SK-N-SH treated with all-trans-retinoic acid at 6 μM for 48 hours (cell line): ENCODE measurements at regions not wholly inside any gene's neighbourhood (a gene's known extent, or its start where the extent isn't known, plus 50 kb on each side); places are given as distances from the start of the nearest gene placed in this dataset.

Source experiments
- ATAC-seq: fragments of 200-7000 bp; cut with Tn5 transposase; 3 replicates; pipeline ENCODE4 v1.9.1; 2020; ENCODE audit warnings: mild to moderate bottlenecking, moderate library complexity
- ARNTL ChIP-seq: fragments of 450-650 bp; formaldehyde crosslinking; IDR thresholded peaks from 2 replicates; pipeline ENCODE4 v1.5.0; 2020; ENCODE audit warnings: low read depth, mild to moderate bottlenecking, moderate library complexity, borderline replicate concordance
- BACH2 ChIP-seq: fragments of 250-450 bp; sonication (Bioruptor Pico); IDR thresholded peaks from 2 replicates; pipeline ENCODE4 v1.9.0; 2021; ENCODE audit warnings: mild to moderate bottlenecking, borderline replicate concordance
- CREB5 ChIP-seq: fragments of 250-450 bp; sonication (Bioruptor Pico); IDR thresholded peaks from 2 replicates; pipeline ENCODE4 v1.5.1; 2020; ENCODE audit warnings: low read depth, mild to moderate bottlenecking, moderate library complexity
- CSDC2 ChIP-seq: fragments of 250-450 bp; sonication (Bioruptor Pico); IDR thresholded peaks from 2 replicates; pipeline ENCODE4 v1.5.0; 2020; ENCODE audit warnings: mild to moderate bottlenecking, moderate library complexity
- CSRNP3 ChIP-seq: fragments of 250-450 bp; sonication (Bioruptor Pico); IDR thresholded peaks from 2 replicates; pipeline ENCODE4 v1.5.1; 2021; ENCODE audit warnings: mild to moderate bottlenecking, moderate library complexity
- ISL1 ChIP-seq: fragments of 250-450 bp; sonication (Bioruptor Pico); IDR thresholded peaks from 2 replicates; pipeline ENCODE4 v2.1.2; 2022; ENCODE audit warnings: mild to moderate bottlenecking, moderate library complexity
- OSR1 ChIP-seq: fragments of 250-450 bp; sonication (Bioruptor Pico); IDR thresholded peaks from 2 replicates; pipeline ENCODE4 v1.8.0; 2022; ENCODE audit warnings: moderate library complexity, mild to moderate bottlenecking, inconsistent platforms
- POU6F1 ChIP-seq: fragments of 250-450 bp; sonication (Bioruptor Pico); IDR thresholded peaks from 2 replicates; pipeline ENCODE4 v1.8.0; 2021; ENCODE audit warnings: low read depth, mild to moderate bottlenecking, moderate library complexity, borderline replicate concordance
- PPARA ChIP-seq: fragments of 250-450 bp; sonication (Bioruptor Pico); IDR thresholded peaks from 2 replicates; pipeline ENCODE4 v1.5.0; 2020; ENCODE audit warnings: mild to moderate bottlenecking, borderline replicate concordance
- RARB ChIP-seq: fragments of 250-450 bp; sonication (Bioruptor Pico); IDR thresholded peaks from 2 replicates; pipeline ENCODE4 v1.8.0; 2021; ENCODE audit warnings: mild to moderate bottlenecking, moderate library complexity
- SNAI2 ChIP-seq: fragments of 250-450 bp; sonication (Bioruptor Pico); IDR thresholded peaks from 2 replicates; pipeline ENCODE4 v1.5.0; 2020; ENCODE audit warnings: mild to moderate bottlenecking, moderate library complexity
- TCF4 ChIP-seq: fragments of 250-450 bp; sonication (Bioruptor Pico); IDR thresholded peaks from 2 replicates; pipeline ENCODE4 v1.8.0; 2021; ENCODE audit warnings: mild to moderate bottlenecking, moderate library complexity, borderline replicate concordance
- TOX ChIP-seq: fragments of 250-450 bp; sonication (Bioruptor Pico); IDR thresholded peaks from 2 replicates; pipeline ENCODE4 v1.8.0; 2021; ENCODE audit warnings: mild to moderate bottlenecking, moderate library complexity, borderline replicate concordance
- ZC3H10 ChIP-seq: fragments of 250-450 bp; sonication (Bioruptor Pico); IDR thresholded peaks from 2 replicates; pipeline ENCODE4 v1.5.1; 2021; ENCODE audit warnings: mild to moderate bottlenecking, moderate library complexity
- ZFP3 ChIP-seq: fragments of 250-450 bp; sonication (Bioruptor Pico); IDR thresholded peaks from 2 replicates; pipeline ENCODE4 v1.5.0; 2020; ENCODE audit warnings: mild to moderate bottlenecking, moderate library complexity
- ZFP30 ChIP-seq: fragments of 450-650 bp; formaldehyde crosslinking; IDR thresholded peaks from 2 replicates; pipeline ENCODE4 v1.5.0; 2022; ENCODE audit warnings: mild to moderate bottlenecking, moderate library complexity
- ZNF565 ChIP-seq: fragments of 450-650 bp; formaldehyde crosslinking; conservative IDR thresholded peaks from 2 replicates; pipeline ENCODE4 v1.5.0; 2020; ENCODE audit warnings: low read depth, mild to moderate bottlenecking, moderate library complexity
- ZNF70 ChIP-seq: fragments of 450-650 bp; formaldehyde crosslinking; IDR thresholded peaks from 2 replicates; pipeline ENCODE4 v1.5.0; 2020; ENCODE audit warnings: mild to moderate bottlenecking, moderate library complexity
- ZNF8 ChIP-seq: fragments of 450-650 bp; formaldehyde crosslinking; IDR thresholded peaks from 2 replicates; pipeline ENCODE4 v1.5.0; 2020; ENCODE audit warnings: mild to moderate bottlenecking, moderate library complexity
- TF ChIP-seq, protein P1 (sequence below): fragments of 250-450 bp; sonication (Bioruptor Pico); IDR thresholded peaks from 2 replicates; pipeline ENCODE4 v1.5.0; 2020; ENCODE audit warnings: mild to moderate bottlenecking, moderate library complexity
- TF ChIP-seq, protein P2 (sequence below): fragments of 250-450 bp; sonication (Bioruptor Pico); IDR thresholded peaks from 2 replicates; pipeline ENCODE4 v1.8.0; 2020; ENCODE audit warnings: mild to moderate bottlenecking, moderate library complexity, borderline replicate concordance

GRCh38 chr11:91365986-91366585 is 858.5 kb upstream of the FAT3 start:
- ATAC-seq: no peak

DNA sequence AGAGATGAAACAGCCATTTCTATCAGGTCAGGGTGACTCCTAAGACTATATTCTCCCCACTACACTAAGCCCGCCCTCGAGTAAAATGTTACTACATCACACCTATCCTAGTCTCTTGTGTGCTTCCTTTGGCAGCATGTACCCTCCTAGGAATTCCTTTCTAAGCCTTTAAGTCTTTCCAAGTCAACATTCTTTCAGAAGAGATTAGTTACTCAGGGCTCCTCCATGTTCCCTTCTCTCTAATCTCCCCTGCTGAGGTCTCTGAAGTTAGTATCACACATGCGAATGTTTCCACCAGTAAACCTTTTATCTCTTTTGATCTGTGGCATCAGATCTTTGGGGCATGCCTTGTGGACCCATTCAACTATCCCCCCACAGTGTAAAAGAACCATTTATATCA is 873.7 kb upstream of the FAT3 start:
- TF ChIP-seq RARB (CRISPR knock-in tag) (no peak), CREB5 (CRISPR knock-in tag) (no peak), ZNF70 (CRISPR knock-in tag) (no peak), BACH2 (CRISPR knock-in tag) (no peak), ZFP3 (no peak), TCF4 (CRISPR knock-in tag) (no peak)
- ATAC-seq: no peak

More at GRCh38 chr11:91365986-91366585, 858.5 kb upstream of the FAT3 start:
- TF ChIP-seq ZFP30 (CRISPR knock-in tag) (no peak), BACH2 (CRISPR knock-in tag) (no peak)

GRCh38 chr11:91326751-91327150 is 897.9 kb upstream of the FAT3 start:
- no peak for TF ChIP-seq ZNF8
- TF ChIP-seq OSR1 (CRISPR knock-in tag): no peak
- no peak for TF ChIP-seq PPARA (CRISPR knock-in tag)
- TF ChIP-seq ZFP3: no peak
- no peak for ATAC-seq

DNA sequence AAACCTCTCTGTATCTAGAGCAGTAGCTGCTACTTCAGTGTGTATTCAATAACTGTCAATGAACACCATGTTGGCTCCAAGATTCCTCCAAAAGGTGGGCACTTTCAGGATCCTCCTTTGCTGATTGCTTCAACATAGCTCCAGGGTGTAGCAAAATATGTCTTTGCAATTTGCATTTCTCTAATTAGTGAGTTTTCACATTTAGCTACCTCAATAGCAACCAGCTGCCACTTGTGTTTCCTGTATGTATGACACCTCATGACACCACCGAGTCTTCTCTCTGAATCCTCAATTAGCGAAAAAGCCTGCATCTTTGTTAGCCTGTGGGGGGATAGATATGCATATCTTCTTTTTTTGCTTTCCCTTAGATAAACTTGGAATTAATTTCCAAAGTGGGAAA is 898.3 kb upstream of the FAT3 start:
- TF ChIP-seq SNAI2 (CRISPR knock-in tag): no peak
- no peak for TF ChIP-seq ZNF70 (CRISPR knock-in tag)
- TF ChIP-seq CSRNP3: no peak
- TF ChIP-seq ZNF8: no peak
- no peak for TF ChIP-seq RARB (CRISPR knock-in tag)
- TF ChIP-seq ZC3H10 (CRISPR knock-in tag): no peak
- TF ChIP-seq BACH2 (CRISPR knock-in tag): no peak
- no peak for TF ChIP-seq ZFP30 (CRISPR knock-in tag)
- no peak for TF ChIP-seq OSR1 (CRISPR knock-in tag)
- TF ChIP-seq ARNTL (CRISPR knock-in tag): no peak
- TF ChIP-seq CREB5 (CRISPR knock-in tag): no peak
- no peak for TF ChIP-seq ZNF565
- TF ChIP-seq ISL1 (CRISPR knock-in tag): no peak
- no peak for TF ChIP-seq PPARA (CRISPR knock-in tag)
- TF ChIP-seq CSDC2 (CRISPR knock-in tag): no peak
- TF ChIP-seq, protein P1, sequence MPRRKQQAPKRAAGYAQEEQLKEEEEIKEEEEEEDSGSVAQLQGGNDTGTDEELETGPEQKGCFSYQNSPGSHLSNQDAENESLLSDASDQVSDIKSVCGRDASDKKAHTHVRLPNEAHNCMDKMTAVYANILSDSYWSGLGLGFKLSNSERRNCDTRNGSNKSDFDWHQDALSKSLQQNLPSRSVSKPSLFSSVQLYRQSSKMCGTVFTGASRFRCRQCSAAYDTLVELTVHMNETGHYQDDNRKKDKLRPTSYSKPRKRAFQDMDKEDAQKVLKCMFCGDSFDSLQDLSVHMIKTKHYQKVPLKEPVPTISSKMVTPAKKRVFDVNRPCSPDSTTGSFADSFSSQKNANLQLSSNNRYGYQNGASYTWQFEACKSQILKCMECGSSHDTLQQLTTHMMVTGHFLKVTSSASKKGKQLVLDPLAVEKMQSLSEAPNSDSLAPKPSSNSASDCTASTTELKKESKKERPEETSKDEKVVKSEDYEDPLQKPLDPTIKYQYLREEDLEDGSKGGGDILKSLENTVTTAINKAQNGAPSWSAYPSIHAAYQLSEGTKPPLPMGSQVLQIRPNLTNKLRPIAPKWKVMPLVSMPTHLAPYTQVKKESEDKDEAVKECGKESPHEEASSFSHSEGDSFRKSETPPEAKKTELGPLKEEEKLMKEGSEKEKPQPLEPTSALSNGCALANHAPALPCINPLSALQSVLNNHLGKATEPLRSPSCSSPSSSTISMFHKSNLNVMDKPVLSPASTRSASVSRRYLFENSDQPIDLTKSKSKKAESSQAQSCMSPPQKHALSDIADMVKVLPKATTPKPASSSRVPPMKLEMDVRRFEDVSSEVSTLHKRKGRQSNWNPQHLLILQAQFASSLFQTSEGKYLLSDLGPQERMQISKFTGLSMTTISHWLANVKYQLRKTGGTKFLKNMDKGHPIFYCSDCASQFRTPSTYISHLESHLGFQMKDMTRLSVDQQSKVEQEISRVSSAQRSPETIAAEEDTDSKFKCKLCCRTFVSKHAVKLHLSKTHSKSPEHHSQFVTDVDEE: no peak
- TF ChIP-seq POU6F1 (CRISPR knock-in tag): no peak
- TF ChIP-seq, protein P2, sequence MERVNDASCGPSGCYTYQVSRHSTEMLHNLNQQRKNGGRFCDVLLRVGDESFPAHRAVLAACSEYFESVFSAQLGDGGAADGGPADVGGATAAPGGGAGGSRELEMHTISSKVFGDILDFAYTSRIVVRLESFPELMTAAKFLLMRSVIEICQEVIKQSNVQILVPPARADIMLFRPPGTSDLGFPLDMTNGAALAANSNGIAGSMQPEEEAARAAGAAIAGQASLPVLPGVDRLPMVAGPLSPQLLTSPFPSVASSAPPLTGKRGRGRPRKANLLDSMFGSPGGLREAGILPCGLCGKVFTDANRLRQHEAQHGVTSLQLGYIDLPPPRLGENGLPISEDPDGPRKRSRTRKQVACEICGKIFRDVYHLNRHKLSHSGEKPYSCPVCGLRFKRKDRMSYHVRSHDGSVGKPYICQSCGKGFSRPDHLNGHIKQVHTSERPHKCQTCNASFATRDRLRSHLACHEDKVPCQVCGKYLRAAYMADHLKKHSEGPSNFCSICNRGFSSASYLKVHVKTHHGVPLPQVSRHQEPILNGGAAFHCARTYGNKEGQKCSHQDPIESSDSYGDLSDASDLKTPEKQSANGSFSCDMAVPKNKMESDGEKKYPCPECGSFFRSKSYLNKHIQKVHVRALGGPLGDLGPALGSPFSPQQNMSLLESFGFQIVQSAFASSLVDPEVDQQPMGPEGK (CRISPR knock-in tag): no peak
- no peak for TF ChIP-seq TOX (CRISPR knock-in tag)
- no peak for TF ChIP-seq TCF4 (CRISPR knock-in tag)
- no peak for ATAC-seq
